Liver (tissue), 8 donors: ENCODE measurements at regions not wholly inside any gene's neighbourhood (a gene's known extent, or its start where the extent isn't known, plus 50 kb on each side); places are given as distances from the start of the nearest gene placed in this dataset.

Source experiments
- DNase-seq: peaks from one replicate; pipeline ENCODE4 v3.0.0-alpha.2; 2017; ENCODE audit warnings: low spot score
- H3K27ac ChIP-seq, 2 donors: one replicate each; pipeline ENCODE4 v1.7.0; 2013; ENCODE audit warnings: inconsistent platforms in 2 of 2, low read length in 2 of 2, control low read depth in 1 of 2, low read depth in 1 of 2, mild to moderate bottlenecking in 1 of 2
- H3K27me3 ChIP-seq, 4 donors: one replicate each; pipeline versions ENCODE4 v1.6.1 to v1.7.0; 2013; ENCODE audit warnings: low read length in 3 of 4, inconsistent platforms in 1 of 4, mild to moderate bottlenecking in 1 of 4, moderate library complexity in 1 of 4; ENCODE audit not compliant: control insufficient read depth in 4 of 4, insufficient read depth in 4 of 4
- H3K36me3 ChIP-seq, 4 donors: one replicate each; pipeline versions ENCODE4 v1.6.1 to v1.7.0; 2013; ENCODE audit warnings: low read length in 3 of 4, mild to moderate bottlenecking in 3 of 4, low read depth in 1 of 4, moderate library complexity in 1 of 4; ENCODE audit not compliant: control insufficient read depth in 4 of 4, insufficient read depth in 3 of 4
- H3K4me1 ChIP-seq, 4 donors: one replicate each; pipeline versions ENCODE4 v1.6.1 to v1.7.0; 2013; ENCODE audit warnings: low read length in 3 of 4, mild to moderate bottlenecking in 3 of 4, moderate library complexity in 1 of 4; ENCODE audit not compliant: control insufficient read depth in 4 of 4, insufficient read depth in 4 of 4
- H3K4me3 ChIP-seq, 3 donors: one replicate each; pipeline versions ENCODE4 v1.6.1 to v1.7.0; 2013; ENCODE audit warnings: low read length in 3 of 3, control low read depth in 1 of 3, low read depth in 1 of 3, mild to moderate bottlenecking in 1 of 3
- H3K9ac ChIP-seq, 2 donors: one replicate each; pipeline ENCODE4 v1.7.0; 2013; ENCODE audit warnings: low read length in 2 of 2, mild to moderate bottlenecking in 2 of 2, moderate library complexity in 2 of 2, control low read depth in 1 of 2, low read depth in 1 of 2
- H3K9me3 ChIP-seq, 4 donors: one replicate each; pipeline versions ENCODE4 v1.6.1 to v1.7.0; 2013; ENCODE audit warnings: low read length in 3 of 4; ENCODE audit not compliant: control insufficient read depth in 4 of 4
- ATF3 ChIP-seq: IDR thresholded peaks from 2 replicates; pipeline ENCODE4 v1.6.1; 2016; ENCODE audit warnings: antibody characterized with exemption
- CTCF ChIP-seq: fragments of 150-350 bp; IDR thresholded peaks from 2 replicates; pipeline ENCODE4 v1.5.1; 2017; ENCODE audit warnings: improper control_type of control experiment, low read depth, low read length; ENCODE audit not compliant: missing input control
- EGR1 ChIP-seq, 2 donors: IDR thresholded peaks; 2 replicates each; pipeline ENCODE4 v1.6.1; 2016 to 2018; ENCODE audit warnings: antibody characterized with exemption in 2 of 2, low read depth in 2 of 2
- FOXA1 ChIP-seq: IDR thresholded peaks from 2 replicates; pipeline ENCODE4 v1.6.1; 2016; ENCODE audit warnings: antibody characterized with exemption
- FOXA2 ChIP-seq: IDR thresholded peaks from 2 replicates; pipeline ENCODE4 v1.6.1; 2016; ENCODE audit warnings: antibody characterized with exemption
- GABPA ChIP-seq, 2 donors: IDR thresholded peaks in 1 of 2; conservative IDR thresholded peaks in 1 of 2; 2 replicates each; pipeline ENCODE4 v1.6.1; 2016; ENCODE audit warnings: antibody characterized with exemption in 2 of 2, mild to moderate bottlenecking in 1 of 2, moderate library complexity in 1 of 2
- HNF4A ChIP-seq, 2 donors: conservative IDR thresholded peaks; 2 replicates each; pipeline ENCODE4 v1.6.1; 2016; ENCODE audit warnings: antibody characterized with exemption in 2 of 2, mild to moderate bottlenecking in 2 of 2
- HNF4G ChIP-seq: IDR thresholded peaks from 2 replicates; pipeline ENCODE4 v1.6.1; 2016; ENCODE audit warnings: antibody characterized with exemption
- JUND ChIP-seq, 2 donors: IDR thresholded peaks; 2 replicates each; pipeline ENCODE4 v1.6.1; 2016; ENCODE audit warnings: antibody characterized with exemption in 2 of 2
- MAX ChIP-seq: IDR thresholded peaks from 2 replicates; pipeline ENCODE4 v1.6.1; 2016; ENCODE audit warnings: antibody characterized with exemption
- NR2F2 ChIP-seq: IDR thresholded peaks from 2 replicates; pipeline ENCODE4 v1.6.1; 2016; ENCODE audit warnings: antibody characterized with exemption
- RAD21 ChIP-seq, 2 donors: IDR thresholded peaks; 2 replicates each; pipeline ENCODE4 v1.6.1; 2016; ENCODE audit warnings: antibody characterized with exemption in 2 of 2, mild to moderate bottlenecking in 2 of 2
- REST ChIP-seq: IDR thresholded peaks from 2 replicates; pipeline ENCODE4 v1.6.1; 2016; ENCODE audit warnings: antibody characterized with exemption, mild to moderate bottlenecking
- RXRA ChIP-seq, 2 donors: IDR thresholded peaks; 2 replicates each; pipeline ENCODE4 v1.6.1; 2017 to 2018; ENCODE audit warnings: antibody characterized with exemption in 2 of 2, mild to moderate bottlenecking in 1 of 2
- SP1 ChIP-seq: IDR thresholded peaks from 2 replicates; pipeline ENCODE4 v1.6.1; 2018; ENCODE audit warnings: antibody characterized with exemption, mild to moderate bottlenecking
- TAF1 ChIP-seq: conservative IDR thresholded peaks from 2 replicates; pipeline ENCODE4 v1.6.1; 2016; ENCODE audit warnings: antibody characterized with exemption, mild to moderate bottlenecking
- YY1 ChIP-seq: IDR thresholded peaks from 2 replicates; pipeline ENCODE4 v1.6.1; 2016; ENCODE audit warnings: antibody characterized with exemption, mild to moderate bottlenecking
- ZBTB33 ChIP-seq: IDR thresholded peaks from 2 replicates; pipeline ENCODE4 v1.6.1; 2016; ENCODE audit warnings: antibody characterized with exemption
- WGBS: extraction: QIAGEN DNeasy Blood & Tissue Kit; methylation state at CpG from one replicate; pipeline ENCODE4 v1.1.7; 2013; 5-methylcytosine and 5-hydroxymethylcytosine counted together
- donor health status: healthy.
- donor health status: healthy.
- donor health status: healthy.
- donor health status: healthy.
- donor health status: healthy.

- TF ChIP-seq FOXA1 = peak; percentile 66
- TF ChIP-seq RAD21 (IDR thresholded peaks at IDR 0.05) = peak; percentile 63 to 73
- TF ChIP-seq HNF4A (conservative IDR thresholded peaks at IDR 0.05) = peak; percentile 99 to 100
- TF ChIP-seq RXRA (IDR thresholded peaks at IDR 0.05) = peak; percentile 97 to 99
- no peak for TF ChIP-seq JUND (IDR thresholded peaks at IDR 0.05)
- peak; percentile 96 for TF ChIP-seq HNF4G
- peak; percentile 72 for TF ChIP-seq ATF3
- TF ChIP-seq EGR1 (IDR thresholded peaks at IDR 0.05; ENCODE audit: low read depth in 2 of 2) = peak in 1 of 2 donors; percentile 68
- peak; percentile 89 for TF ChIP-seq YY1
- TF ChIP-seq SP1 = peak; percentile 96
- peak; percentile 96 for TF ChIP-seq MAX
- peak in 1 of 2 donors; percentile 52 for TF ChIP-seq GABPA (IDR thresholded peaks at IDR 0.05 in 1 of 2, conservative IDR thresholded peaks at IDR 0.05 in 1 of 2)
- no peak for TF ChIP-seq TAF1
- peak; percentile 90 for TF ChIP-seq REST
- peak; percentile 50 for TF ChIP-seq FOXA2
- TF ChIP-seq CTCF = no peak
- peak; percentile 48 for TF ChIP-seq NR2F2
- TF ChIP-seq ZBTB33 = peak; percentile 85
- Histone ChIP-seq H3K4me1 (peaks cover 0 to 11% (median 7%) of the 10 kb centered on the region in 4 donors), H3K9ac (peak overlapping the region in 1 of 2 donors; percentile 11), H3K9me3 (peaks cover 0 to 2% (median 0%) of the 10 kb centered on the region in 4 donors), H3K36me3 (no peaks in the 10 kb centered on the region), H3K27ac (peak overlapping the region; percentile 78 to 84), H3K4me3 (no peak overlapping the region), H3K27me3 (no peaks in the 10 kb centered on the region)
- WGBS = 57% methylated on average over 8 of the region's 8 CpGs
- DNase-seq = no peak
These were observed 55.9 kb upstream of the ATL2 start for GRCh38 chr2:38432820-38433606.
